AG04450 (cell line): ENCODE measurements at regions not wholly inside any gene's neighbourhood (a gene's known extent, or its start where the extent isn't known, plus 50 kb on each side); places are given as distances from the start of the nearest gene placed in this dataset.

Experiments used
- CTCF ChIA-PET: fragments of 300-600, 350-600 bp; formaldehyde crosslinking; extraction: SDS; loops from one replicate; lab custom pipeline; 2022; ENCODE audit warnings: antibody characterized with exemption, inconsistent platforms; lab: Charles Lee
- POLR2A ChIA-PET: fragments of 350-600 bp; formaldehyde crosslinking; extraction: SDS; loops from one replicate; lab custom pipeline; 2021; ENCODE audit warnings: antibody characterized with exemption, inconsistent platforms; lab: Yijun Ruan, JAX
- DNase-seq: peaks from one replicate; pipeline ENCODE4 v3.0.0-alpha.2; 2011; ENCODE audit warnings: low read depth, low spot score
- H3K27ac ChIP-seq: one replicate; pipeline ENCODE4 v1.5.1; 2012; ENCODE audit warnings: low read depth, low read length, control low read depth
- H3K27me3 ChIP-seq: one replicate; pipeline ENCODE4 v1.6.0; 2012; ENCODE audit warnings: low read length; ENCODE audit not compliant: control insufficient read depth, insufficient read depth
- H3K4me3 ChIP-seq: 2 replicates; pipeline ENCODE4 v1.5.1; 2011; ENCODE audit warnings: mild to moderate bottlenecking, low read depth, low read length, control low read depth
- H3K9me3 ChIP-seq: 2 replicates; pipeline ENCODE4 v1.5.1; 2012; ENCODE audit warnings: low read length; ENCODE audit not compliant: control insufficient read depth, insufficient read depth
- CTCF ChIP-seq: IDR thresholded peaks from 2 replicates; pipeline ENCODE4 v1.5.1; 2011; ENCODE audit warnings: low read depth, low read length, control low read depth, inconsistent platforms

GRCh38 chr4:64174247-64174882 is 234.9 kb downstream of the TECRL start:
- Histone ChIP-seq H3K9me3 (peaks cover 19% of the 10 kb centered on the region), H3K4me3 (no peak overlapping the region), H3K27me3 (no peaks in the 10 kb centered on the region), H3K27ac (no peak overlapping the region)
- TF ChIP-seq CTCF, result no peak
- ChIA-PET POLR2A (no interaction called here), CTCF (no interaction called here)
- DNase-seq, result no peak

GRCh38 chr4:64166365-64166764 is 242.9 kb downstream of the TECRL start:
- Histone ChIP-seq H3K27me3 (no peaks in the 10 kb centered on the region), H3K9me3 (peaks cover 3% of the 10 kb centered on the region; the same call in 1 of the 2 replicates), H3K4me3 (no peak overlapping the region), H3K27ac (no peak overlapping the region)
- DNase-seq, result no peak
- CTCF ChIA-PET, result no interaction called here
- POLR2A ChIA-PET, result no interaction called here
- TF ChIP-seq CTCF, result no peak

GRCh38 chr4:64158648-64159326 is 250.5 kb downstream of the TECRL start:
- TF ChIP-seq CTCF, result peak; percentile 32; the same call in 1 of the 2 replicates
- Histone ChIP-seq H3K27me3 (no peaks in the 10 kb centered on the region), H3K9me3 (peaks cover 10% of the 10 kb centered on the region; the same call in 1 of the 2 replicates), H3K27ac (no peak overlapping the region), H3K4me3 (no peak overlapping the region)
- CTCF ChIA-PET, result interaction anchor here (1.0 to 1.1 kb wide), 2 partner anchors 34 to 380 kb away, joined by 3 read pairs; no protein-coding TSS in a partner anchor
- POLR2A ChIA-PET, result no interaction called here
- no peak for DNase-seq

- ChIA-PET POLR2A (no interaction called here), CTCF (no interaction called here)
- DNase-seq, result no peak
- no peak for TF ChIP-seq CTCF
- Histone ChIP-seq H3K27ac (no peak overlapping the region), H3K27me3 (no peaks in the 10 kb centered on the region), H3K4me3 (no peak overlapping the region), H3K9me3 (peaks cover 10% of the 10 kb centered on the region; the same call in 1 of the 2 replicates)
These were observed 251.9 kb downstream of the TECRL start for GRCh38 chr4:64157397-64157796.

GRCh38 chr4:64156253-64156652 is 253.0 kb downstream of the TECRL start:
- no peak overlapping the region for H3K4me3 ChIP-seq
- TF ChIP-seq CTCF, result no peak
- H3K27ac ChIP-seq, result no peak overlapping the region
- ChIA-PET CTCF (no interaction called here), POLR2A (no interaction called here)
- peaks cover 10% of the 10 kb centered on the region; the same call in 1 of the 2 replicates for H3K9me3 ChIP-seq
- no peaks in the 10 kb centered on the region for H3K27me3 ChIP-seq
- no peak for DNase-seq
